ENCODE measurements at regions not wholly inside any gene's neighbourhood (a gene's known extent, or its start where the extent isn't known, plus 50 kb on each side); places are given as distances from the start of the nearest gene placed in this dataset.

DNA sequence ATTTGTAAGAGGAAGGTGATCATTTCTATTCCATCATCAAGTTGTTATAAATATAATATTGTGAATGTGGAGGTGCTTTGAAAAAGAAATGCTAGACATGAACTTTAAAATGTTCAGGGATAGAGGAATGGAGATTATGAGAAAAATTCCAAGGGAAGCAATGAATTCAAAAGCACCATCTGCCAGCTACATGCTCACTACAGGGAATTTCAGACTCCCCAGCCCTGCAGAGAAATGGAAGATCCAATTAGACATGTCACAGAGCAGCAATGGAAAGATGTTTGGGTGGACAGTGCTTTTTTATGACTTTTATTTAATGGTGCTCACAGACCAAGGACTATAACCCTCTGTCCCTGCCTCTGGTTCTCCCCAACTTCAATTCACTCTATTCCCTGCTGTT is 209.7 kb downstream of the ESM1 start (continued):
- TF ChIP-seq STAT1 (IDR thresholded peaks at IDR 0.05; ENCODE audit: unreplicated experiment) (no peak), POLR2AphosphoS5 (IDR thresholded peaks at IDR 0.05; ENCODE audit: low read depth) (no peak), CREB1 (CRISPR knock-in tag; IDR thresholded peaks at IDR 0.05; ENCODE audit: low read depth) (no peak), ZNF114 (CRISPR knock-in tag; IDR thresholded peaks at IDR 0.05) (no peak), EZH2 (IDR thresholded peaks at IDR 0.05; ENCODE audit: low read depth, unreplicated experiment) (no peak)
- TF ChIP-seq, protein P1, sequence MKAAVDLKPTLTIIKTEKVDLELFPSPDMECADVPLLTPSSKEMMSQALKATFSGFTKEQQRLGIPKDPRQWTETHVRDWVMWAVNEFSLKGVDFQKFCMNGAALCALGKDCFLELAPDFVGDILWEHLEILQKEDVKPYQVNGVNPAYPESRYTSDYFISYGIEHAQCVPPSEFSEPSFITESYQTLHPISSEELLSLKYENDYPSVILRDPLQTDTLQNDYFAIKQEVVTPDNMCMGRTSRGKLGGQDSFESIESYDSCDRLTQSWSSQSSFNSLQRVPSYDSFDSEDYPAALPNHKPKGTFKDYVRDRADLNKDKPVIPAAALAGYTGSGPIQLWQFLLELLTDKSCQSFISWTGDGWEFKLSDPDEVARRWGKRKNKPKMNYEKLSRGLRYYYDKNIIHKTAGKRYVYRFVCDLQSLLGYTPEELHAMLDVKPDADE (IDR thresholded peaks at IDR 0.05): no peak

DNA sequence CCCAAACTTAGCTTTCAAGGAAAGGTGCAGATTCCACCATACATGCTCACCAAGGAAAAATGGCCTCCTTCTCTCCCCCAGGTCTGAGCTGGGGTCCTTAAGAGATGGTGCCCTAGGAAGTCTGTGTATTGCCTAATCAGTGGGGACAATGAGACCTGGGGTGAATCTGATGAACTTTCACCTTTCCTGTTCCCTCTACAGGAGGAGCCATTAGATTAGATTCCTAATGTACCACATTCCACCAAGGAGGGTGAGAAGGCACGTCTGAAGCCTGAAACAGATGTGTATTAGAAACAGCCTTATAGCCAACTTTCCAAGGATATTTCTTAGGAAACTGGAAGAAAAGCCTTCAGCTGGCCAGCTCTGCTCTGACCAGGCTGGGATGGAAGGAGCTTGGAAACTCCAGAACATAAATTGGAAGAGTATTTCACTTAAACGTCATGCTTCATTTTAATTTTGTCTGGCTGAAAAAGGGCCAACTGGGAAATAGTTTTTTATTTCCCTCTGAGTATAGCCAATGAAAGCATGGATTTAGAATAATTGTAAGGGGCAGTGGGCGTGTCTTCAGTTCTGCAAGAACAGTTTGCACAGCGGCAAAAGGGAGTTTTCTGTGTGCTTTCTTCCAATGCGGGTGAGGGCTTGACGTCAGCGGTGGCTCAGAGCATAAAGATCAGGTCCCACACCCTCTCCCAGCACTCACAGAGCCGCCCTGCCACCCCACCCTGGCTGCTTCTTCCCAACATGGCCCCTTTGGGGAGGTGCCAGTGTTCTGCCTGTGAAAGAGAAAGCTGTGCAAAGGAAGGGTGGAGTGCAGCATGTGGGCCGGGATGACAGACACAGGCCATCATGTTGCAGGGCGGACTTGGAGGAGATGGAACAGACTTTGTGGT is 210.9 kb downstream of the ESM1 start:
- Histone ChIP-seq H3K4me2 (no peak overlapping the region), H3K4me3 (no peak overlapping the region), H2AFZ (peak overlapping the region; percentile 94), H3F3A (replicated peaks; ENCODE audit: low read depth) (no peaks in the 10 kb centered on the region), H3K36me3 (ENCODE audit: insufficient read depth) (no peaks in the 10 kb centered on the region), H3K9me2 (ENCODE audit: insufficient read depth) (peaks cover 4% of the 10 kb centered on the region; the same call in 1 of the 2 replicates), H3K4me1 (ENCODE audit: insufficient read depth) (no peaks in the 10 kb centered on the region), H4K20me1 (replicated peaks; ENCODE audit: insufficient read depth) (no peaks in the 10 kb centered on the region), H3K79me2 (replicated peaks; ENCODE audit: insufficient read depth) (no peaks in the 10 kb centered on the region), H3K27ac (ENCODE audit: low read depth) (no peak overlapping the region), H3K27me3 (ENCODE audit: insufficient read depth) (no peaks in the 10 kb centered on the region)
- H3K4me3 Mint-ChIP-seq: no peak overlapping the region
- DNase-seq (ENCODE audit: low spot score) (peak; percentile 3), ATAC-seq (no peak)
- H3K36me3 Mint-ChIP-seq (ENCODE audit: low read depth): no peaks in the 10 kb centered on the region
- no peaks in the 10 kb centered on the region for H3K4me1 Mint-ChIP-seq
- H3K27ac Mint-ChIP-seq: no peak overlapping the region
- no peaks in the 10 kb centered on the region for H3K27me3 Mint-ChIP-seq (ENCODE audit: insufficient read depth, low read depth, poor library complexity)
- no peaks in the 10 kb centered on the region for H3K9me3 Mint-ChIP-seq
- TF ChIP-seq EZH2 (IDR thresholded peaks at IDR 0.05; ENCODE audit: low read depth, unreplicated experiment): no peak
- TF ChIP-seq NANOG (IDR thresholded peaks at IDR 0.05; ENCODE audit: borderline replicate concordance): no peak
- TF ChIP-seq STAT1 (IDR thresholded peaks at IDR 0.05; ENCODE audit: unreplicated experiment): no peak
- TF ChIP-seq, protein P1 (IDR thresholded peaks at IDR 0.05): no peak
- TF ChIP-seq EZH2phosphoT487 (IDR thresholded peaks at IDR 0.05; ENCODE audit: unreplicated experiment): no peak
- no peak for TF ChIP-seq ZNF331 (CRISPR knock-in tag; IDR thresholded peaks at IDR 0.05; ENCODE audit: low read depth)
- TF ChIP-seq POLR2AphosphoS5 (IDR thresholded peaks at IDR 0.05; ENCODE audit: low read depth): no peak
- TF ChIP-seq, protein P2, sequence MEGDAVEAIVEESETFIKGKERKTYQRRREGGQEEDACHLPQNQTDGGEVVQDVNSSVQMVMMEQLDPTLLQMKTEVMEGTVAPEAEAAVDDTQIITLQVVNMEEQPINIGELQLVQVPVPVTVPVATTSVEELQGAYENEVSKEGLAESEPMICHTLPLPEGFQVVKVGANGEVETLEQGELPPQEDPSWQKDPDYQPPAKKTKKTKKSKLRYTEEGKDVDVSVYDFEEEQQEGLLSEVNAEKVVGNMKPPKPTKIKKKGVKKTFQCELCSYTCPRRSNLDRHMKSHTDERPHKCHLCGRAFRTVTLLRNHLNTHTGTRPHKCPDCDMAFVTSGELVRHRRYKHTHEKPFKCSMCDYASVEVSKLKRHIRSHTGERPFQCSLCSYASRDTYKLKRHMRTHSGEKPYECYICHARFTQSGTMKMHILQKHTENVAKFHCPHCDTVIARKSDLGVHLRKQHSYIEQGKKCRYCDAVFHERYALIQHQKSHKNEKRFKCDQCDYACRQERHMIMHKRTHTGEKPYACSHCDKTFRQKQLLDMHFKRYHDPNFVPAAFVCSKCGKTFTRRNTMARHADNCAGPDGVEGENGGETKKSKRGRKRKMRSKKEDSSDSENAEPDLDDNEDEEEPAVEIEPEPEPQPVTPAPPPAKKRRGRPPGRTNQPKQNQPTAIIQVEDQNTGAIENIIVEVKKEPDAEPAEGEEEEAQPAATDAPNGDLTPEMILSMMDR (conservative IDR thresholded peaks at IDR 0.05; ENCODE audit: low read depth in 2 of 2): no peak
- no peak for TF ChIP-seq ZNF462 (CRISPR knock-in tag; IDR thresholded peaks at IDR 0.05)
- TF ChIP-seq JUNB (IDR thresholded peaks at IDR 0.05; ENCODE audit: unreplicated experiment): no peak
- no peak for TF ChIP-seq CREB1 (CRISPR knock-in tag; IDR thresholded peaks at IDR 0.05; ENCODE audit: low read depth)

Data from GM23338 (cell line).